Lower leg skin (tissue), 3 donors: ENCODE measurements at regions not wholly inside any gene's neighbourhood (a gene's known extent, or its start where the extent isn't known, plus 50 kb on each side); places are given as distances from the start of the nearest gene placed in this dataset.

Experiments used
- CTCF ChIP-seq, 3 donors: fragments of 450-650 bp; IDR thresholded peaks; one replicate each; pipeline ENCODE4 v1.5.1; 2016; ENCODE audit warnings: antibody characterized with exemption in 3 of 3, mild to moderate bottlenecking in 3 of 3, moderate library complexity in 2 of 3
- POLR2A ChIP-seq, 2 donors: fragments of 450-650 bp; IDR thresholded peaks; one replicate each; pipeline ENCODE4 v1.6.1; 2016 to 2017; ENCODE audit warnings: antibody characterized with exemption in 2 of 2, mild to moderate bottlenecking in 1 of 2, moderate library complexity in 1 of 2

GRCh38 chr18:65587491-65587890, 163.3 kb upstream of the CDH7 start:
- TF ChIP-seq CTCF (IDR thresholded peaks at IDR 0.05) (no peak), POLR2A (IDR thresholded peaks at IDR 0.05) (no peak)
